DMS 273 (cell line): ENCODE measurements at regions not wholly inside any gene's neighbourhood (a gene's known extent, or its start where the extent isn't known, plus 50 kb on each side); places are given as distances from the start of the nearest gene placed in this dataset.
"Not testable (repeated sequence)": the region's sequence is repeated elsewhere in the genome, so short reads cannot be mapped to it uniquely, and the experiment has no call there.

Source experiments
- DNase-seq: peaks from one replicate; lab custom pipeline; 2025; ENCODE audit not compliant: unreplicated experiment; lab: John Stamatoyannopoulos, UW

DNA sequence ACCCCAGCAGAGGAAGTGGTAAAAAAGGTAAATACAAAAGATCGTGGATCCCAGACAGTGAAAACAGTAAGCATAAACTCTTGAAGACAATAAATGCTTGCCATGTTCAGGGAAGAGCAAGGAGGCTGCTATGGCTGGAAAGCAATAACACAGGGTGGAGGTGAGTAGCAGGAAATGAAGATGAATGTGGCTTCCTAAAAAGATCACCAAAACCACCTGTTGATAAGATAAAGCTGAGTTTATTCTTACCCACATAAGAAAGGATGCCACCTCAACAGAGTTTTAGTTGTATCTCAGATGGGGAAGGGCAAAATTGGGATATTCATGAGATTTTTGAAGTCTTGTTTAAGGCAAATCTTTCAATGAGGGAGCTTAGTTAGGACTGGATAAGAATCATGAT is 273.3 kb downstream of the MSX2 start:
- DNase-seq = no peak

- DNase-seq = no peak
Measured at GRCh38 chr5:174996941-174997340, 272.6 kb downstream of the MSX2 start.

DNA sequence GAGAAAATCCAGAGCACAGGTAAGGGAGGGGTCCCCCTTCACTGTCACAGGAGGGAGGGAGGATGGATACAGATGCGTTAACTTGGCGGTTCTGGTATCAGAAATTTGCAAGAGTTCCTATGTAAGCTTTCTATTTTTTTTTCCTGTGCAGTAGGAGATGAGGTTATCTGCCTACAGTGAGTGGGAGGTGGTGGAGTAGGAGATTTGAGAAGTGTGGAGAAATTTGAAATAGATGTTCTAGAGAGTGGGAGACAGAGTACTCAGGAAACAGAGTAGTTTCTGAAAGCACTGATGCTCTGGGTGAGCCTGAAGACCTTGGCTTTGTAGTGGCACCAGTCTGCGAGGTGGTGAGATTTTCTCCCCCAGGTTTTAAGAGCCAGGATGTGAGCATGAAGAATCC is 271.4 kb downstream of the MSX2 start:
- DNase-seq = no peak

- DNase-seq = peak; percentile 8
Measured at GRCh38 chr5:174991847-174992246, 267.5 kb downstream of the MSX2 start.

DNA sequence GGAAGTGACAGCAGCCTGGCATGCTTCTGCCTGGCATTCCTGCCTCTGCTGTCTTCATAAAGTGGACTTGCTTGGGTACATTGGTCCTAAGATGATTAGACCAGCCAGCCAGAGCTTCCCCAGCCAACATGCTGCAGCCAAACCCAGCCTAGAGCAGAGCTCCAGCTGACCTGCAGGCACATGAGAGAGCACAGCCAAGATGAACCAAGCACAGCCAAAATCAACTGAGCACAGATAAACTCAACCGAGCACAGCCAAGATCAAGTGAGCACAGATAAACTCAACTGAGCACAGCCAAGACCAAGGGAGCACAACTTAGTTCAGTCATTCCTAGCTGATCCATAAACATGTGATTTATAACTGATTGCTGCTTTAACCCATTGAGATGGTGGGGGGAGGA is 266.5 kb downstream of the MSX2 start:
- no peak for DNase-seq

GRCh38 chr5:174987443-174988012 is 263.1 kb downstream of the MSX2 start:
- no peak for DNase-seq

DNA sequence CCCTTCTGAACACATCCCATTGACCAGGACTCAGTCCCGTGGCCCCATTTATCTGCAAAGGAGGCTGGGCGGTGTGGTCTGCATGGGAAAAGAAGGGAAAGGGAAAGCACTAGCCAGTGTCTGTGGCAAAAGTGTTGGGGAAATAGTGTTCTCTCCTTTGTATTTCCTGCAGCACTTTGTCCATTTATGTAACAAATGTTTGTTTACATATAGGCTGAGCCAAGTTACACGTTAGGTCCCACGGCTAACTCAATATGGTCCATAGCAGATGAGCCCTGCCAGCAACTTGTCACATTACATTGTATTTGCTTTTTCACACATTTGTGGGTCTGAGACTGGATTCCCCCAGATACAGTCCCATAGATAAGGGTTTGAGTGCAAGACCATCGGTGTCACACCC is 260.5 kb downstream of the MSX2 start:
- DNase-seq = no peak

- DNase-seq = no peak
Measured at GRCh38 chr5:174982485-174982884, 258.1 kb downstream of the MSX2 start.

DNA sequence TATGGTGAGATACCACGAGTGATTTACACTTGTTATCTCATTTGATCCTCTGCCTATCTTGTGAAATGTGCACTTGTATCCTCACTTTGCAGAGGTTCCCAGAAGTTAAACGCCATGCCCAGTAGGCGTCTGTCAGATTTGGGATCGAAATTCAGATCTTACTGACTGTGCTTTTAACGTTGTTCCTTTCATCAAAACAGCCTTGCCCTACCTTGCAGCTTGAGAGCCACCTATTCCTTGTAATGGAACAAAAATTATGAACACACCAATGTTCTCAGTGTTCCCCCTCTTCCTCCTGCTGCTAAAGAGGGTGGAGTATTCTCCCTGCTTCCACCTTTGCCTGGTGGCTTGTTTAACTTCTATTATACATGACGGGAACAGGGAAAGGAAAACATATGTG is 257.0 kb downstream of the MSX2 start:
- no peak for DNase-seq

GRCh38 chr5:174980952-174981351 is 256.6 kb downstream of the MSX2 start:
- no peak for DNase-seq

DNA sequence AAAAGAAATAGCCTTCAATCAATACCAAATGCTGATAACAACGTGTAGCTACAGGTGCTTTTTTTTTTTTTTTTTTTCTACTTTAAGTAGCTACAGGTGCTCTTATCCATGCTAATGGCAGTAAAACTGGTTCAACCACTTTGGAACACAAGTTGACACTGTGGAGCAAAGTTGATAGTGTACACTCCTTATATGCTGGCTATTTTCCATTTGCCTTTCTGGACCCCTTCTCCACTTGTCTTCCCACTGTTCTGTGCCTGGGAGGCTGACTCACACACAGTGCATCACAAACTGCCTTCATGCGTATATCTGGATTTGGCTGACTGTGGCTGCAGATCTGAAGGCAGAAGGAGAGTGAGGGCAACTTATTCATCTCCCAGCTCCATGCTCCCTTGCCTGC is 247.9 kb downstream of the MSX2 start:
- DNase-seq = no peak

DNA sequence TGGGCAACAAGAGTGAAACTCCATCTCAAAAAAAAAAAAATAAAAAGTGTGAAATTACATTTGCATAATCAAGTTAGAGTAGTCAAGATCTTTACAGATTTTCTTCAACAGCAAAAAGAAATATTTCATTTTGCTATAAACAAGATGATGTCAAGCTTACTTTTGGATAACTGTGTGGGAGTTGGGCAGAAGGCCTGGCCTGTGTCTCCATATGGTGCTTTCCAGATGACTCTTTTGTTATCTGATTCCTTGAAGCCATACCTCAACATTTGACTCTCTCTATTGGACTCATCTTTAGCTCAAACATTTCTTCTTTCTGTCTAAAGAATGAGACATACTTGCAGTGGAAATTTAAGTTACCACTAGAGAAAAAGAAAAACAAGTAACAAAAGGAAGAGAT is 246.8 kb downstream of the MSX2 start:
- DNase-seq = peak; percentile 47

DNA sequence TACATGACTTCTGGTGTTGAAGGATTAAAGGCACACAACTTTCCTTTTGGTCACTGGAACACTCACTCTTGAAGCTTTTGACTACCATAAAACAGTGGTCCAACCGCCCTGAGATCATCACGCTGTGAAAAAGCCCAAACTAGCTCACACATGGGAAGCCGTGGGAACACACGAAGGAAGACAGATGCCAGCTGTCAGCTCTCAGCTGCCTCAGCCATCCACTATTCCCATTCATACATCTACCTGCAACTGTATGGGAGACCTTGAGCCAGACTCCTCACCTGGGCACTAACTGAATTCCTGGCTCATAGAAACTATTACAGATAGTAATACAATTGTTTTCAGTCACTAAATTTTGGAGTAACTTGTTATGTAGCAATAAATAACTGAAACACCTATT is 246.1 kb downstream of the MSX2 start:
- DNase-seq = peak; percentile 32

GRCh38 chr5:174953871-174954270 is 229.5 kb downstream of the MSX2 start:
- no peak for DNase-seq

- peak; percentile 88 for DNase-seq
Measured at GRCh38 chr5:174951151-174951780, 226.9 kb downstream of the MSX2 start.

DNA sequence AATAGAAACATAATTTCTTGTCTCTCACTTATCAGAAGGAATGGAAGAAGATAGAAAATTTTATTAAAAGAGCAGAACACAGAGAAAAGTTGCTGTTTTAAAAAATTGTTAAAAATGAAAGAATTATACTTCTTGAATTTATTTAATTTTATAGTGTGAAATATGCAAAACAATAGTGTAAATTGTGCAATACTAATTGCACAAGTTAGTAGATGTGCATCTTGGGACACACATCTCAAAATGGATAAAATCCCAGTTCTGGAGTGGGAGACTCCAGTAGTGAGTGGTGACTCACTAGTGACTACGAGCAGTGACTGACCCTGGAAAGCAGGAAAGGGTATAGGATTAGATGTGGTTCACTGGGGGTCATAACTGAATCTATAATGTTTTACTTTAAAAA is 223.2 kb downstream of the MSX2 start:
- no peak for DNase-seq

- DNase-seq = no peak
Measured at GRCh38 chr5:174945853-174946252, 221.5 kb downstream of the MSX2 start.

- no peak for DNase-seq
Measured at GRCh38 chr5:174943785-174944184, 219.4 kb downstream of the MSX2 start.

DNA sequence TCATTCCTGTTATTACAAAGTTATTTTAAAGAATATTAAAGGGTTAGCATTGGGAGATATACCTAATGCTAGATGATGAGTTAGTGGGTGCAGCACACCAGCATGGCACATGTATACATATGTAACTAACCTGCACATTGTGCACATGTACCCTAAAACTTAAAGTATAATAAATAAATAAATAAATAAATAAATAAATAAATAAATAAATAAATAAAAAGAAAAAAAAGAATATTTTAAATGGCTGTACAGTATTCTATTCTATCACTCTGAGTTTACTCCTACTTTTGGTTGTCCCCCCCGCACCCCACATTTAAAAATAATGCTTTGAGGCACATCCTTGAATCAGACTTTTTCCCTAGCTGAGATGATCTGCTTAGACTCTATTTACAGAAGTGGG is 218.6 kb downstream of the MSX2 start:
- not testable (repeated sequence) for DNase-seq

DNA sequence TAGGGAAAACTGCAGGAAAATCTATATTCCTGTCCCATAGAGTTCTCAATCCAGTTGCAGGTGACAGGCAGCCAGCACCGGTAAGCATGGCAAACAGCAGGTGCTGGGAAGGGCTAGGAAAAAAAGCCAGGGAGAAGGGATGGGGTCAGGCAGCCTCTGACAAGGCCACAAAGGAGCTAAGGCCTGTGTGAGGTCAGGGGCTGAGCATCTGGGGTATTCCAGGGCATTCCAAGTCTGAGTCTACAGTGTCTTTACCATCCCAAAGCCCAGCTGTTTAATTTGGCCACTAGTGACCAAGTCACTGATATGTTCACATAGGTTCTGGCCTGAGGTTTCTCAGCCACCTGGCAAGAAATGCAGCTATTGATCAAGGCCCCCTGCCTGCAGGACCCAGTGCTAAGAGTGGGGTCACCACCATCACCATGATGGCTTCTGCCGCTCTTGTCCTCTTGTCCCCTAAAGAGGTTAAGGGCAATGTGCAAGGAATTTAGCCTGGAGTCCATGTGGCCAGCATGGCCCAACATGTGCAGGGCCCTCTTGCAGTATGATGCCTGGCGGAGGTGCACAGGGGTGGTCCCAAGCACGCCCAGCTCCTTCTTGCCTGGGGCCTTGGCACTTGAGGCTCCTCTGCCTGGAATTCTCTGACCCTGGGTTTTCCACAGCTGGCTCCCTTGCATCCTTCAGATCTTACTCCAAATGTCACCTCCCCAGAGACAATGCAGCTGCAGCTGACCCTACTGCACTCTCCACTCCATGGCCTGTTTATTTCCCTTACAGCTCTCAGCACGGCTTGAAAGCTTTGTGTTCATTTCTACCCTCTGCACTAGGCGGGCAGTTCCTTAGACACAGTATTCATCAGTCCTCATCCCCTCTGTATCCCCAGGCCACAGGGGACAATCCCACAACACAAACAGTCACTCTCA is 213.1 kb downstream of the MSX2 start:
- no peak for DNase-seq

DNA sequence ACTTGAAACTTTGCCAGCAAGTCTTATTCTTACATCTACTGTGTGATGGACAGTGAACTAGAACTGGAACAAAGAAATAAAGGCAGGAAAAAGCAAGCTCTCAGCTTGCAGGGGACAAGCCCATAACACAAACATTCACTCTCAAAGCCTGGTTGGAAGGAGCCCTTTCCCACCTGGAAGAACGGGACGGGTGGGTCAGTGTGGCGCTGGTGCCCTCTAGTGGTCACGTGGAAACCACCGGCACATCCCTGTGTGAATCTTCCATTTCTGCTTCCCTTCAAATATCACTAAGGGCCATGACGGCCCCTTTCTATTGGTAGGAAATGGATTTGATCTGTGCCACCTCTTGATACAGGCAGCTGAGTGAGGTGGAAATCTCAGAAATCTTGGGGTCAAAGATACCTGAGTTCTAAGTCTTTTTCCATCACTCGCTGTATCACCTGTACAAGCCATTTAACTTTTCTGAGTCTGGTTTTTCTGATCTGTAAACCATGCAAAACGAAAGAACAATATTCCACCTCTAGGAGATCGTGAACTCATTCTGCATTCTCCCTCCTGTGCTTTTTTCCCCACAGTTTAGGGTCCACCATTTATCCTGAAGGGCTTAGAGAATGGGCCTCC is 211.6 kb downstream of the MSX2 start:
- DNase-seq = peak; percentile 76

DNA sequence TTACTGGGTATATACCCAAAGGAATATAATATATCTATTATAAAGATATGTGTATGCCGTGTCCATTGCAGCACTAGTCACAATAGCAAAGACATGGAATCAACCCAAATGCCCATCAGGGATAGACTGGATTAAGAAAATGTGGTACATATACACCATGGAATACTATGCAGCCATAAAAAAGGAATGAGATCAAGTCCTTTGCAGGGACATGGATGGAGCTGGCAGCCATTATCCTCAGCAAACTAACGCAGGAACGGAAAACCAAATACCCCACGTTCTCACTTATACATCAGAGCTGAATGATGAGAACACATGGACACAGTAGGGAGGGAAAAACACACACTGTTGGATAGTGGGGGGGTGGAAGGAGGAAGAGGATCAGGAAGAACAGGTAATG is 206.7 kb downstream of the MSX2 start:
- DNase-seq = not testable (repeated sequence)
